Astrocyte of the cerebellum (primary cell): ENCODE measurements at regions not wholly inside any gene's neighbourhood (a gene's known extent, or its start where the extent isn't known, plus 50 kb on each side); places are given as distances from the start of the nearest gene placed in this dataset.

Experiments used
- DNase-seq: peaks from one replicate; pipeline ENCODE4 v3.0.0-alpha.2; 2011; ENCODE audit warnings: low read depth
- H3K4me3 ChIP-seq: 2 replicates; pipeline ENCODE4 v1.5.1; 2011; ENCODE audit warnings: mild to moderate bottlenecking, low read depth, low read length, moderate library complexity
- CTCF ChIP-seq: IDR thresholded peaks from 2 replicates; pipeline ENCODE4 v1.5.1; 2012; ENCODE audit warnings: low read length, low read depth, moderate library complexity, mild to moderate bottlenecking; ENCODE audit errors: missing control alignments
- in situ Hi-C: cut with HindIII; loops from 2 replicates; pipeline ENCODE4 v1.10.0; 2017; ENCODE audit warnings: low sequenced_read_pairs

- no peak for DNase-seq
- H3K4me3 ChIP-seq: no peak overlapping the region
- TF ChIP-seq CTCF: no peak
- in situ Hi-C loops: no loop called here
Measured at GRCh38 chr3:187593451-187593850, 76.7 kb downstream of the SST start.

- no peak for TF ChIP-seq CTCF
- no peak overlapping the region for H3K4me3 ChIP-seq
- in situ Hi-C loops: no loop called here
- no peak for DNase-seq
Measured at GRCh38 chr3:187590861-187591576, 79.2 kb downstream of the SST start.

- H3K4me3 ChIP-seq: no peak overlapping the region
- in situ Hi-C loops: no loop called here
- DNase-seq: no peak
- TF ChIP-seq CTCF: no peak
Measured at GRCh38 chr3:187587076-187587475, 83.1 kb downstream of the SST start.

- in situ Hi-C loops: no loop called here
- TF ChIP-seq CTCF: no peak
- DNase-seq: no peak
- no peak overlapping the region for H3K4me3 ChIP-seq
Measured at GRCh38 chr3:187586226-187586625, 84.0 kb downstream of the SST start.

GRCh38 chr3:187572441-187572840 is 97.8 kb downstream of the SST start:
- TF ChIP-seq CTCF: no peak
- no peak overlapping the region for H3K4me3 ChIP-seq
- DNase-seq: no peak
- in situ Hi-C loops: no loop called here

- H3K4me3 ChIP-seq: no peak overlapping the region
- TF ChIP-seq CTCF: no peak
- DNase-seq: no peak
- in situ Hi-C loops: no loop called here
Measured at GRCh38 chr3:187571701-187572100, 98.5 kb downstream of the SST start.
